NCI-H82 (cell line): ENCODE measurements at regions not wholly inside any gene's neighbourhood (a gene's known extent, or its start where the extent isn't known, plus 50 kb on each side); places are given as distances from the start of the nearest gene placed in this dataset.
A peak's percentile ranks its signal among the peaks of the same experiment; 100 is the strongest.

Source experiments
- DNase-seq: peaks from one replicate; lab custom pipeline; 2025; lab: John Stamatoyannopoulos, UW

- DNase-seq, result no peak
Measured at GRCh38 chr6:4294636-4295035, 159.3 kb upstream of the ECI2 start.

GRCh38 chr6:4291453-4292403, 156.4 kb upstream of the ECI2 start:
- DNase-seq, result no peak

GRCh38 chr6:4289770-4290320, 154.5 kb upstream of the ECI2 start:
- no peak for DNase-seq

- peak; percentile 85 for DNase-seq
Measured at GRCh38 chr6:4287811-4288244, 152.5 kb upstream of the ECI2 start.

GRCh38 chr6:4287372-4287771, 152.0 kb upstream of the ECI2 start:
- DNase-seq, result no peak

- DNase-seq, result no peak
Measured at GRCh38 chr6:4282926-4283325, 147.6 kb upstream of the ECI2 start.

GRCh38 chr6:4281341-4282293, 146.2 kb upstream of the ECI2 start:
- peak; percentile 33 for DNase-seq

GRCh38 chr6:4280707-4281106, 145.3 kb upstream of the ECI2 start:
- DNase-seq, result no peak

- no peak for DNase-seq
Measured at GRCh38 chr6:4280031-4280430, 144.7 kb upstream of the ECI2 start.

- DNase-seq, result no peak
Measured at GRCh38 chr6:4274382-4275082, 139.2 kb upstream of the ECI2 start.

GRCh38 chr6:4272996-4273395, 137.6 kb upstream of the ECI2 start:
- no peak for DNase-seq

- no peak for DNase-seq
Measured at GRCh38 chr6:4271761-4272470, 136.5 kb upstream of the ECI2 start.

- DNase-seq, result no peak
Measured at GRCh38 chr6:4270776-4271175, 135.4 kb upstream of the ECI2 start.

GRCh38 chr6:4270001-4270400, 134.6 kb upstream of the ECI2 start:
- no peak for DNase-seq

GRCh38 chr6:4268171-4268570, 132.8 kb upstream of the ECI2 start:
- DNase-seq, result no peak

- no peak for DNase-seq
Measured at GRCh38 chr6:4265740-4266139, 130.4 kb upstream of the ECI2 start.

- DNase-seq, result no peak
Measured at GRCh38 chr6:4264601-4265000, 129.2 kb upstream of the ECI2 start.

- DNase-seq, result no peak
Measured at GRCh38 chr6:4264081-4264480, 128.7 kb upstream of the ECI2 start.

GRCh38 chr6:4262526-4262925, 127.2 kb upstream of the ECI2 start:
- DNase-seq, result no peak

- no peak for DNase-seq
Measured at GRCh38 chr6:4259391-4259790, 124.0 kb upstream of the ECI2 start.

- no peak for DNase-seq
Measured at GRCh38 chr6:4258733-4259132, 123.4 kb upstream of the ECI2 start.
